ENCODE measurements at regions not wholly inside any gene's neighbourhood (a gene's known extent, or its start where the extent isn't known, plus 50 kb on each side); places are given as distances from the start of the nearest gene placed in this dataset.
A peak's percentile ranks its signal among the peaks of the same experiment; 100 is the strongest.

- DNase-seq (ENCODE audit: low read depth in 2 of 2): no peak
These were observed 53.8 kb downstream of the ADM start for GRCh38 chr11:10358696-10359095.

GRCh38 chr11:10359171-10359570 lies 54.3 kb downstream of the ADM start:
- no peak for DNase-seq (ENCODE audit: low read depth in 2 of 2)

GRCh38 chr11:10360835-10361234 lies 56.0 kb downstream of the ADM start:
- DNase-seq (ENCODE audit: low read depth in 2 of 2): no peak

GRCh38 chr11:10365045-10365444 lies 60.2 kb downstream of the ADM start:
- no peak for DNase-seq (ENCODE audit: low read depth in 2 of 2)

GRCh38 chr11:10366568-10367331 lies 61.9 kb downstream of the ADM start:
- peak; percentile 45 to 48 for DNase-seq (ENCODE audit: low read depth in 2 of 2)

GRCh38 chr11:10371926-10372641 lies 67.2 kb downstream of the ADM start:
- DNase-seq (ENCODE audit: low read depth in 2 of 2): no peak

GRCh38 chr11:10373340-10373739 lies 68.5 kb downstream of the ADM start:
- no peak for DNase-seq (ENCODE audit: low read depth in 2 of 2)

- DNase-seq (ENCODE audit: low read depth in 2 of 2): no peak
These were observed 69.1 kb downstream of the ADM start for GRCh38 chr11:10373929-10374328.

- no peak for DNase-seq (ENCODE audit: low read depth in 2 of 2)
These were observed 69.5 kb downstream of the ADM start for GRCh38 chr11:10374386-10374785.

GRCh38 chr11:10375280-10375971 lies 70.6 kb downstream of the ADM start:
- no peak for DNase-seq (ENCODE audit: low read depth in 2 of 2)

- DNase-seq (ENCODE audit: low read depth in 2 of 2): no peak
These were observed 71.2 kb downstream of the ADM start for GRCh38 chr11:10376061-10376460.

- no peak for DNase-seq (ENCODE audit: low read depth in 2 of 2)
These were observed 72.3 kb downstream of the ADM start for GRCh38 chr11:10377183-10377582.

- no peak for DNase-seq (ENCODE audit: low read depth in 2 of 2)
These were observed 73.5 kb downstream of the ADM start for GRCh38 chr11:10378362-10378761.

GRCh38 chr11:10379022-10379421 lies 74.1 kb downstream of the ADM start:
- DNase-seq (ENCODE audit: low read depth in 2 of 2): no peak

- no peak for DNase-seq (ENCODE audit: low read depth in 2 of 2)
These were observed 74.6 kb downstream of the ADM start for GRCh38 chr11:10379426-10379825.

GRCh38 chr11:10379871-10380568 lies 75.0 kb upstream of the AMPD3 start:
- DNase-seq (ENCODE audit: low read depth in 2 of 2): no peak

- no peak for DNase-seq (ENCODE audit: low read depth in 2 of 2)
These were observed 74.1 kb upstream of the AMPD3 start for GRCh38 chr11:10380921-10381320.

GRCh38 chr11:10381736-10382135 lies 73.3 kb upstream of the AMPD3 start:
- DNase-seq (ENCODE audit: low read depth in 2 of 2): no peak

GRCh38 chr11:10382518-10382917 lies 72.5 kb upstream of the AMPD3 start:
- DNase-seq (ENCODE audit: low read depth in 2 of 2): no peak

GRCh38 chr11:10385696-10386095 lies 69.4 kb upstream of the AMPD3 start:
- DNase-seq (ENCODE audit: low read depth in 2 of 2): no peak

GRCh38 chr11:10386361-10386760 lies 68.7 kb upstream of the AMPD3 start:
- no peak for DNase-seq (ENCODE audit: low read depth in 2 of 2)

- no peak for DNase-seq (ENCODE audit: low read depth in 2 of 2)
These were observed 68.2 kb upstream of the AMPD3 start for GRCh38 chr11:10386861-10387205.
